HepG2 (cell line): ENCODE measurements at regions not wholly inside any gene's neighbourhood (a gene's known extent, or its start where the extent isn't known, plus 50 kb on each side); places are given as distances from the start of the nearest gene placed in this dataset.
A peak's percentile ranks its signal among the peaks of the same experiment; 100 is the strongest.

Experiments
- ARNTL ChIP-seq: sonication (generic); formaldehyde crosslinking; IDR thresholded peaks from 2 replicates; pipeline ENCODE4 v1.4.0; 2020; ENCODE audit warnings: mild to moderate bottlenecking, missing genetic modification reagents
- FOXK2 ChIP-seq: fragments of 450-650 bp; IDR thresholded peaks from 2 replicates; pipeline ENCODE4 v1.6.1; 2016
- KLF11 ChIP-seq: IDR thresholded peaks from 2 replicates; pipeline ENCODE4 v1.6.1; 2016; ENCODE audit warnings: missing compliant biosample characterization
- NONO ChIP-seq, 2 experiments: fragments of 450-650 bp in 1 of 2; sonication (generic) in 1 of 2; formaldehyde crosslinking in 1 of 2; IDR thresholded peaks in 1 of 2; conservative IDR thresholded peaks in 1 of 2; 2 replicates each; pipeline versions ENCODE4 v1.6.1 to v1.8.0; 2017 to 2022; ENCODE audit warnings: mild to moderate bottlenecking in 1 of 2, missing genetic modification reagents in 1 of 2, moderate library complexity in 1 of 2
- NRL ChIP-seq: sonication (generic); formaldehyde crosslinking; IDR thresholded peaks from 2 replicates; pipeline ENCODE4 v1.5.0; 2020; ENCODE audit warnings: missing genetic modification reagents, mild to moderate bottlenecking, moderate library complexity, borderline replicate concordance
- PCBP1 ChIP-seq: fragments of 200-400 bp; formaldehyde crosslinking; IDR thresholded peaks from 2 replicates; pipeline ENCODE4 v1.6.1; 2017; ENCODE audit warnings: mild to moderate bottlenecking, low read depth, low read length, borderline replicate concordance
- SALL1 ChIP-seq: sonication (generic); formaldehyde crosslinking; IDR thresholded peaks from 2 replicates; pipeline ENCODE4 v1.8.0; 2022; ENCODE audit warnings: mild to moderate bottlenecking, missing genetic modification reagents
- SATB2 ChIP-seq: sonication (generic); formaldehyde crosslinking; IDR thresholded peaks from 2 replicates; pipeline ENCODE4 v1.5.0; 2020; ENCODE audit warnings: missing genetic modification reagents
- SRSF1 ChIP-seq: fragments of 200-400 bp; formaldehyde crosslinking; optimal IDR thresholded peaks from 2 replicates; pipeline ENCODE3; 2017; ENCODE audit warnings: mild to moderate bottlenecking, low read depth, low read length, moderate library complexity
- TSC22D2 ChIP-seq: sonication (generic); formaldehyde crosslinking; IDR thresholded peaks from 2 replicates; pipeline ENCODE4 v1.5.1; 2020; ENCODE audit warnings: missing genetic modification reagents, mild to moderate bottlenecking, borderline replicate concordance
- ZFP1 ChIP-seq: IDR thresholded peaks from 2 replicates; pipeline ENCODE4 v1.6.1; 2016
- ZFYVE20 ChIP-seq: sonication (generic); formaldehyde crosslinking; IDR thresholded peaks from 2 replicates; pipeline ENCODE4 v1.8.0; 2023; ENCODE audit warnings: low read depth, mild to moderate bottlenecking, moderate library complexity, missing genetic modification reagents, borderline replicate concordance
- ZNF34 ChIP-seq: sonication (generic); formaldehyde crosslinking; IDR thresholded peaks from 2 replicates; pipeline ENCODE4 v1.4.0; 2020; ENCODE audit warnings: mild to moderate bottlenecking, missing genetic modification reagents, borderline replicate concordance
- ZNF549 ChIP-seq: sonication (generic); formaldehyde crosslinking; IDR thresholded peaks from 2 replicates; pipeline ENCODE4 v1.5.0; 2020; ENCODE audit warnings: missing genetic modification reagents
- TF ChIP-seq, protein P1 (sequence below): sonication (generic); formaldehyde crosslinking; IDR thresholded peaks from 2 replicates; pipeline ENCODE4 v1.5.0; 2020; ENCODE audit warnings: mild to moderate bottlenecking, missing genetic modification reagents, borderline replicate concordance
- TF ChIP-seq, protein P2 (sequence below): sonication (generic); formaldehyde crosslinking; IDR thresholded peaks from 2 replicates; pipeline ENCODE4 v1.9.0; 2021; ENCODE audit warnings: missing genetic modification reagents, borderline replicate concordance
- TF ChIP-seq, protein P3 (sequence below): sonication (generic); formaldehyde crosslinking; IDR thresholded peaks from 2 replicates; pipeline ENCODE4 v1.4.0; 2020; ENCODE audit warnings: missing genetic modification reagents
- TF ChIP-seq, protein P4 (sequence below): sonication (generic); formaldehyde crosslinking; IDR thresholded peaks from 2 replicates; pipeline ENCODE4 v1.4.0; 2020; ENCODE audit warnings: missing genetic modification reagents

DNA sequence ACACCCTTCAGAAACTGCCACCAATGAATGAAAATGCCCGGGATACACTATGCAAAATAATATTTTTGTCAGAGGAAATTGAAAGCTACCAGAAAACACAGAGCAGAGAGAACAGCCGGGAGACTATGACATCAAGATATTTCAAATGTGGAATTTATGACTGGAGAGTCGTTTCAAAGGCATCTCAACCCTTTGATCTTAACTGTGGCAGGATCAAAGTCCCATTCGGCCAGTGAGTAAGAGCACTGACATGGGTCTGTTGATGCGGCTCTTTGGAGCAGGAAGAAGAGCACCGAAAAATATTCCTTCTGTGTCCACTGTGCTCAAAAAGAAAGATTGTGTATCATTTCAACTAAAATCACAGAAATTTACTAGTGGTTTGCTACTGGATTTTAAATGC, 201.9 kb downstream of the RFC3 start (continued):
- TF ChIP-seq NONO (IDR thresholded peaks at IDR 0.05) (no peak), NONO (CRISPR knock-in tag; conservative IDR thresholded peaks at IDR 0.05) (no peak), KLF11 (no peak), SATB2 (CRISPR knock-in tag) (no peak), PCBP1 (no peak), ZFP1 (CRISPR knock-in tag) (peak; percentile 71), NRL (no peak), ZFYVE20 (CRISPR knock-in tag) (no peak), TSC22D2 (CRISPR knock-in tag) (no peak), ARNTL (no peak), FOXK2 (no peak), SALL1 (peak; percentile 93), ZNF549 (CRISPR knock-in tag) (no peak), ZNF34 (CRISPR knock-in tag) (no peak), SRSF1 (no peak)
- TF ChIP-seq, protein P1, sequence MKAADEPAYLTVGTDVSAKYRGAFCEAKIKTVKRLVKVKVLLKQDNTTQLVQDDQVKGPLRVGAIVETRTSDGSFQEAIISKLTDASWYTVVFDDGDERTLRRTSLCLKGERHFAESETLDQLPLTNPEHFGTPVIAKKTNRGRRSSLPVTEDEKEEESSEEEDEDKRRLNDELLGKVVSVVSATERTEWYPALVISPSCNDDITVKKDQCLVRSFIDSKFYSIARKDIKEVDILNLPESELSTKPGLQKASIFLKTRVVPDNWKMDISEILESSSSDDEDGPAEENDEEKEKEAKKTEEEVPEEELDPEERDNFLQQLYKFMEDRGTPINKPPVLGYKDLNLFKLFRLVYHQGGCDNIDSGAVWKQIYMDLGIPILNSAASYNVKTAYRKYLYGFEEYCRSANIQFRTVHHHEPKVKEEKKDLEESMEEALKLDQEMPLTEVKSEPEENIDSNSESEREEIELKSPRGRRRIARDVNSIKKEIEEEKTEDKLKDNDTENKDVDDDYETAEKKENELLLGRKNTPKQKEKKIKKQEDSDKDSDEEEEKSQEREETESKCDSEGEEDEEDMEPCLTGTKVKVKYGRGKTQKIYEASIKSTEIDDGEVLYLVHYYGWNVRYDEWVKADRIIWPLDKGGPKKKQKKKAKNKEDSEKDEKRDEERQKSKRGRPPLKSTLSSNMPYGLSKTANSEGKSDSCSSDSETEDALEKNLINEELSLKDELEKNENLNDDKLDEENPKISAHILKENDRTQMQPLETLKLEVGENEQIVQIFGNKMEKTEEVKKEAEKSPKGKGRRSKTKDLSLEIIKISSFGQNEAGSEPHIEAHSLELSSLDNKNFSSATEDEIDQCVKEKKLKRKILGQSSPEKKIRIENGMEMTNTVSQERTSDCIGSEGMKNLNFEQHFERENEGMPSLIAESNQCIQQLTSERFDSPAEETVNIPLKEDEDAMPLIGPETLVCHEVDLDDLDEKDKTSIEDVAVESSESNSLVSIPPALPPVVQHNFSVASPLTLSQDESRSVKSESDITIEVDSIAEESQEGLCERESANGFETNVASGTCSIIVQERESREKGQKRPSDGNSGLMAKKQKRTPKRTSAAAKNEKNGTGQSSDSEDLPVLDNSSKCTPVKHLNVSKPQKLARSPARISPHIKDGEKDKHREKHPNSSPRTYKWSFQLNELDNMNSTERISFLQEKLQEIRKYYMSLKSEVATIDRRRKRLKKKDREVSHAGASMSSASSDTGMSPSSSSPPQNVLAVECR (CRISPR knock-in tag), result no peak; the same call in 1 of the 2 replicates
- TF ChIP-seq, protein P2, sequence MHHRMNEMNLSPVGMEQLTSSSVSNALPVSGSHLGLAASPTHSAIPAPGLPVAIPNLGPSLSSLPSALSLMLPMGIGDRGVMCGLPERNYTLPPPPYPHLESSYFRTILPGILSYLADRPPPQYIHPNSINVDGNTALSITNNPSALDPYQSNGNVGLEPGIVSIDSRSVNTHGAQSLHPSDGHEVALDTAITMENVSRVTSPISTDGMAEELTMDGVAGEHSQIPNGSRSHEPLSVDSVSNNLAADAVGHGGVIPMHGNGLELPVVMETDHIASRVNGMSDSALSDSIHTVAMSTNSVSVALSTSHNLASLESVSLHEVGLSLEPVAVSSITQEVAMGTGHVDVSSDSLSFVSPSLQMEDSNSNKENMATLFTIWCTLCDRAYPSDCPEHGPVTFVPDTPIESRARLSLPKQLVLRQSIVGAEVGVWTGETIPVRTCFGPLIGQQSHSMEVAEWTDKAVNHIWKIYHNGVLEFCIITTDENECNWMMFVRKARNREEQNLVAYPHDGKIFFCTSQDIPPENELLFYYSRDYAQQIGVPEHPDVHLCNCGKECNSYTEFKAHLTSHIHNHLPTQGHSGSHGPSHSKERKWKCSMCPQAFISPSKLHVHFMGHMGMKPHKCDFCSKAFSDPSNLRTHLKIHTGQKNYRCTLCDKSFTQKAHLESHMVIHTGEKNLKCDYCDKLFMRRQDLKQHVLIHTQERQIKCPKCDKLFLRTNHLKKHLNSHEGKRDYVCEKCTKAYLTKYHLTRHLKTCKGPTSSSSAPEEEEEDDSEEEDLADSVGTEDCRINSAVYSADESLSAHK, result no peak
- TF ChIP-seq, protein P3, sequence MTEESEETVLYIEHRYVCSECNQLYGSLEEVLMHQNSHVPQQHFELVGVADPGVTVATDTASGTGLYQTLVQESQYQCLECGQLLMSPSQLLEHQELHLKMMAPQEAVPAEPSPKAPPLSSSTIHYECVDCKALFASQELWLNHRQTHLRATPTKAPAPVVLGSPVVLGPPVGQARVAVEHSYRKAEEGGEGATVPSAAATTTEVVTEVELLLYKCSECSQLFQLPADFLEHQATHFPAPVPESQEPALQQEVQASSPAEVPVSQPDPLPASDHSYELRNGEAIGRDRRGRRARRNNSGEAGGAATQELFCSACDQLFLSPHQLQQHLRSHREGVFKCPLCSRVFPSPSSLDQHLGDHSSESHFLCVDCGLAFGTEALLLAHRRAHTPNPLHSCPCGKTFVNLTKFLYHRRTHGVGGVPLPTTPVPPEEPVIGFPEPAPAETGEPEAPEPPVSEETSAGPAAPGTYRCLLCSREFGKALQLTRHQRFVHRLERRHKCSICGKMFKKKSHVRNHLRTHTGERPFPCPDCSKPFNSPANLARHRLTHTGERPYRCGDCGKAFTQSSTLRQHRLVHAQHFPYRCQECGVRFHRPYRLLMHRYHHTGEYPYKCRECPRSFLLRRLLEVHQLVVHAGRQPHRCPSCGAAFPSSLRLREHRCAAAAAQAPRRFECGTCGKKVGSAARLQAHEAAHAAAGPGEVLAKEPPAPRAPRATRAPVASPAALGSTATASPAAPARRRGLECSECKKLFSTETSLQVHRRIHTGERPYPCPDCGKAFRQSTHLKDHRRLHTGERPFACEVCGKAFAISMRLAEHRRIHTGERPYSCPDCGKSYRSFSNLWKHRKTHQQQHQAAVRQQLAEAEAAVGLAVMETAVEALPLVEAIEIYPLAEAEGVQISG (CRISPR knock-in tag), result no peak
- TF ChIP-seq, protein P4, sequence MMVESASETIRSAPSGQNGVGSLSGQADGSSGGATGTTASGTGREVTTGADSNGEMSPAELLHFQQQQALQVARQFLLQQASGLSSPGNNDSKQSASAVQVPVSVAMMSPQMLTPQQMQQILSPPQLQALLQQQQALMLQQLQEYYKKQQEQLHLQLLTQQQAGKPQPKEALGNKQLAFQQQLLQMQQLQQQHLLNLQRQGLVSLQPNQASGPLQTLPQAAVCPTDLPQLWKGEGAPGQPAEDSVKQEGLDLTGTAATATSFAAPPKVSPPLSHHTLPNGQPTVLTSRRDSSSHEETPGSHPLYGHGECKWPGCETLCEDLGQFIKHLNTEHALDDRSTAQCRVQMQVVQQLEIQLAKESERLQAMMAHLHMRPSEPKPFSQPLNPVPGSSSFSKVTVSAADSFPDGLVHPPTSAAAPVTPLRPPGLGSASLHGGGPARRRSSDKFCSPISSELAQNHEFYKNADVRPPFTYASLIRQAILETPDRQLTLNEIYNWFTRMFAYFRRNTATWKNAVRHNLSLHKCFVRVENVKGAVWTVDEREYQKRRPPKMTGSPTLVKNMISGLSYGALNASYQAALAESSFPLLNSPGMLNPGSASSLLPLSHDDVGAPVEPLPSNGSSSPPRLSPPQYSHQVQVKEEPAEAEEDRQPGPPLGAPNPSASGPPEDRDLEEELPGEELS (CRISPR knock-in tag), result peak; percentile 62
